GM23248 (cell line): ENCODE measurements at regions not wholly inside any gene's neighbourhood (a gene's known extent, or its start where the extent isn't known, plus 50 kb on each side); places are given as distances from the start of the nearest gene placed in this dataset.

Experiments
- DNase-seq: peaks from one replicate; pipeline ENCODE4 v3.0.0-alpha.2; 2015
- H2AFZ ChIP-seq: fragments of 200-600 bp; sonication (generic); 2 replicates; pipeline ENCODE4 v1.6.1; 2016; ENCODE audit warnings: antibody characterized with exemption
- H3F3A ChIP-seq: fragments of 200-600 bp; sonication (generic); 2 replicates; pipeline ENCODE4 v1.6.1; 2016; ENCODE audit warnings: mild to moderate bottlenecking, antibody characterized with exemption, mixed run types; ENCODE audit not compliant: insufficient read depth
- H3K27ac ChIP-seq: fragments of 200-600 bp; sonication (generic); 2 replicates; pipeline ENCODE4 v1.5.1; 2016; ENCODE audit warnings: mild to moderate bottlenecking
- H3K27me3 ChIP-seq: fragments of 200-600 bp; sonication (generic); replicated peaks from 2 replicates; pipeline ENCODE4 v1.6.1; 2016; ENCODE audit warnings: mild to moderate bottlenecking; ENCODE audit not compliant: insufficient read depth
- H3K36me3 ChIP-seq: fragments of 200-600 bp; sonication (generic); 2 replicates; pipeline ENCODE4 v1.6.1; 2016; ENCODE audit warnings: low read depth, mild to moderate bottlenecking
- H3K4me1 ChIP-seq: fragments of 200-600 bp; sonication (generic); 2 replicates; pipeline ENCODE4 v1.6.1; 2016; ENCODE audit warnings: mild to moderate bottlenecking; ENCODE audit not compliant: insufficient read depth
- H3K4me2 ChIP-seq: fragments of 200-600 bp; sonication (generic); one replicate; pipeline ENCODE4 v1.6.1; 2016; ENCODE audit warnings: mild to moderate bottlenecking; ENCODE audit not compliant: unreplicated experiment
- H3K4me3 ChIP-seq: fragments of 200-600 bp; sonication (generic); 2 replicates; pipeline ENCODE4 v1.5.1; 2016; ENCODE audit warnings: mild to moderate bottlenecking
- H3K79me2 ChIP-seq: fragments of 200-600 bp; sonication (generic); 2 replicates; pipeline ENCODE4 v1.6.1; 2016; ENCODE audit warnings: mild to moderate bottlenecking; ENCODE audit not compliant: insufficient read depth
- H3K9ac ChIP-seq: fragments of 200-600 bp; sonication (generic); 2 replicates; pipeline ENCODE4 v1.6.1; 2016; ENCODE audit warnings: mild to moderate bottlenecking
- H3K9me2 ChIP-seq: fragments of 200-600 bp; sonication (generic); 2 replicates; pipeline ENCODE4 v1.6.1; 2016; ENCODE audit warnings: mixed run types, mild to moderate bottlenecking, moderate library complexity; ENCODE audit not compliant: insufficient read depth
- H3K9me3 ChIP-seq: fragments of 200-600 bp; sonication (generic); one replicate; pipeline ENCODE4 v1.6.1; 2017; ENCODE audit warnings: low read depth
- H4K20me1 ChIP-seq: fragments of 200-600 bp; sonication (generic); 2 replicates; pipeline ENCODE4 v1.6.0; 2016; ENCODE audit not compliant: insufficient read depth
- EZH2 ChIP-seq: fragments of 200-600 bp; sonication (generic); IDR thresholded peaks from 2 replicates; pipeline ENCODE4 v1.6.1; 2018; ENCODE audit warnings: antibody characterized with exemption, mild to moderate bottlenecking; ENCODE audit not compliant: insufficient read depth, poor library complexity, severe bottlenecking
- EZH2phosphoT487 ChIP-seq: fragments of 200-600 bp; sonication (generic); IDR thresholded peaks from 2 replicates; pipeline ENCODE4 v1.6.1; 2018; ENCODE audit warnings: antibody characterized with exemption, moderate library complexity, mild to moderate bottlenecking, low read depth; ENCODE audit not compliant: insufficient read depth
- WGBS, 2 experiments: methylation state at CpG; one replicate each; pipeline ENCODE4 v1.1.6; 2015 to 2017; ENCODE audit warnings: low lambda C conversion rate in 2 of 2, low coverage in 1 of 2; ENCODE audit errors: missing lambda C conversion rate in 2 of 2; 5-methylcytosine and 5-hydroxymethylcytosine counted together
- in situ Hi-C: fragments of 300-500 bp; cut with MboI; formaldehyde crosslinking; loops from 2 replicates; pipeline ENCODE4 v1.15.0; 2020

GRCh38 chr13:59415498-59415897 lies 748.2 kb downstream of the DIAPH3 start:
- Histone ChIP-seq H3K4me2 (no peak overlapping the region), H3K9me3 (no peaks in the 10 kb centered on the region), H2AFZ (no peak overlapping the region), H3K4me1 (no peaks in the 10 kb centered on the region), H3K36me3 (no peaks in the 10 kb centered on the region), H3F3A (no peaks in the 10 kb centered on the region), H3K79me2 (no peaks in the 10 kb centered on the region), H3K4me3 (no peak overlapping the region), H4K20me1 (no peaks in the 10 kb centered on the region), H3K27ac (no peak overlapping the region), H3K9me2 (no peaks in the 10 kb centered on the region), H3K9ac (no peak overlapping the region), H3K27me3 (no peaks in the 10 kb centered on the region)
- WGBS, 2 experiments, result 25 to 34% methylated on average over 5 of the region's 5 CpGs
- in situ Hi-C loops, result no loop called here
- DNase-seq, result no peak
- TF ChIP-seq EZH2phosphoT487, result no peak
- no peak for TF ChIP-seq EZH2

GRCh38 chr13:59416561-59416960 lies 747.2 kb downstream of the DIAPH3 start:
- in situ Hi-C loops, result no loop called here
- no peak for TF ChIP-seq EZH2
- TF ChIP-seq EZH2phosphoT487, result no peak

GRCh38 chr13:59422646-59423045 lies 741.1 kb downstream of the DIAPH3 start:
- Histone ChIP-seq H3F3A (no peaks in the 10 kb centered on the region), H3K4me1 (no peaks in the 10 kb centered on the region), H3K4me3 (no peak overlapping the region), H3K27me3 (no peaks in the 10 kb centered on the region), H3K79me2 (no peaks in the 10 kb centered on the region), H2AFZ (no peak overlapping the region), H3K27ac (no peak overlapping the region), H3K9ac (no peak overlapping the region), H3K4me2 (no peak overlapping the region), H3K9me2 (no peaks in the 10 kb centered on the region), H3K9me3 (no peaks in the 10 kb centered on the region), H3K36me3 (no peaks in the 10 kb centered on the region), H4K20me1 (no peaks in the 10 kb centered on the region)
- TF ChIP-seq EZH2 (no peak), EZH2phosphoT487 (no peak)
- WGBS, 2 experiments, result 3% methylated on average over 4 of the region's 4 CpGs
- DNase-seq, result peak; percentile 6
- in situ Hi-C loops, result no loop called here

More at GRCh38 chr13:59416561-59416960, 747.2 kb downstream of the DIAPH3 start:
- H3F3A ChIP-seq, result no peaks in the 10 kb centered on the region
- WGBS, 2 experiments, result 24 to 26% methylated on average over 2 of the region's 2 CpGs
- no peaks in the 10 kb centered on the region for H3K9me2 ChIP-seq
- no peaks in the 10 kb centered on the region for H3K79me2 ChIP-seq
- H3K9me3 ChIP-seq, result no peaks in the 10 kb centered on the region
- no peak overlapping the region for H2AFZ ChIP-seq
- no peak overlapping the region for H3K9ac ChIP-seq
- H3K4me3 ChIP-seq, result no peak overlapping the region
- no peaks in the 10 kb centered on the region for H3K4me1 ChIP-seq
- no peak overlapping the region for H3K27ac ChIP-seq
- H3K4me2 ChIP-seq, result no peak overlapping the region
- H3K27me3 ChIP-seq, result no peaks in the 10 kb centered on the region
- no peaks in the 10 kb centered on the region for H4K20me1 ChIP-seq
- no peak for DNase-seq
- no peaks in the 10 kb centered on the region for H3K36me3 ChIP-seq

GRCh38 chr13:59423708-59424340 lies 739.9 kb downstream of the DIAPH3 start:
- no peak overlapping the region for H3K4me3 ChIP-seq
- 20 to 21% methylated on average over 4 of the region's 4 CpGs for WGBS, 2 experiments
- in situ Hi-C loops, result no loop called here
- H3F3A ChIP-seq, result no peaks in the 10 kb centered on the region
- no peak overlapping the region for H3K9ac ChIP-seq
- H4K20me1 ChIP-seq, result no peaks in the 10 kb centered on the region
- H3K36me3 ChIP-seq, result no peaks in the 10 kb centered on the region
- no peaks in the 10 kb centered on the region for H3K27me3 ChIP-seq
- no peak for DNase-seq
- TF ChIP-seq EZH2phosphoT487 (no peak), EZH2 (no peak)
- H3K4me2 ChIP-seq, result no peak overlapping the region
- H3K4me1 ChIP-seq, result no peaks in the 10 kb centered on the region
- no peak overlapping the region for H3K27ac ChIP-seq
- H3K79me2 ChIP-seq, result no peaks in the 10 kb centered on the region
- no peaks in the 10 kb centered on the region for H3K9me3 ChIP-seq
- H3K9me2 ChIP-seq, result no peaks in the 10 kb centered on the region
- no peak overlapping the region for H2AFZ ChIP-seq
